IPS-15b (cell line): ENCODE measurements at regions not wholly inside any gene's neighbourhood (a gene's known extent, or its start where the extent isn't known, plus 50 kb on each side); places are given as distances from the start of the nearest gene placed in this dataset.

Experiments
- H3K27me3 ChIP-seq: one replicate; pipeline ENCODE4 v1.6.1; 2013; ENCODE audit warnings: low read length; ENCODE audit not compliant: control insufficient read depth, insufficient read depth
- H3K36me3 ChIP-seq: one replicate; pipeline ENCODE4 v1.6.1; 2013; ENCODE audit warnings: low read length; ENCODE audit not compliant: control insufficient read depth, insufficient read depth
- H3K4me1 ChIP-seq: one replicate; pipeline ENCODE4 v1.6.1; 2013; ENCODE audit warnings: mild to moderate bottlenecking, low read length; ENCODE audit not compliant: control insufficient read depth, insufficient read depth
- H3K4me3 ChIP-seq: one replicate; pipeline ENCODE4 v1.5.1; 2013; ENCODE audit warnings: low read depth, low read length
- H3K9ac ChIP-seq: one replicate; pipeline ENCODE4 v1.6.1; 2013; ENCODE audit warnings: low read depth, mild to moderate bottlenecking, low read length
- H3K9me3 ChIP-seq: one replicate; pipeline ENCODE4 v1.6.1; 2013; ENCODE audit warnings: mild to moderate bottlenecking, low read length; ENCODE audit not compliant: control insufficient read depth, insufficient read depth

GRCh38 chr2:192487636-192488035 is 292.9 kb upstream of the TMEFF2 start:
- Histone ChIP-seq H3K4me3 (no peak overlapping the region), H3K4me1 (no peaks in the 10 kb centered on the region), H3K36me3 (no peaks in the 10 kb centered on the region), H3K27me3 (no peaks in the 10 kb centered on the region), H3K9ac (no peak overlapping the region), H3K9me3 (no peaks in the 10 kb centered on the region)

GRCh38 chr2:192484903-192485302 is 290.2 kb upstream of the TMEFF2 start:
- Histone ChIP-seq H3K9me3 (no peaks in the 10 kb centered on the region), H3K9ac (no peak overlapping the region), H3K4me3 (no peak overlapping the region), H3K4me1 (no peaks in the 10 kb centered on the region), H3K36me3 (no peaks in the 10 kb centered on the region), H3K27me3 (no peaks in the 10 kb centered on the region)

GRCh38 chr2:192480984-192481383 is 286.3 kb upstream of the TMEFF2 start:
- no peak overlapping the region for H3K9ac ChIP-seq
- no peaks in the 10 kb centered on the region for H3K9me3 ChIP-seq
- no peaks in the 10 kb centered on the region for H3K4me1 ChIP-seq
- H3K27me3 ChIP-seq: no peaks in the 10 kb centered on the region
- H3K4me3 ChIP-seq: no peak overlapping the region
- H3K36me3 ChIP-seq: no peaks in the 10 kb centered on the region

DNA sequence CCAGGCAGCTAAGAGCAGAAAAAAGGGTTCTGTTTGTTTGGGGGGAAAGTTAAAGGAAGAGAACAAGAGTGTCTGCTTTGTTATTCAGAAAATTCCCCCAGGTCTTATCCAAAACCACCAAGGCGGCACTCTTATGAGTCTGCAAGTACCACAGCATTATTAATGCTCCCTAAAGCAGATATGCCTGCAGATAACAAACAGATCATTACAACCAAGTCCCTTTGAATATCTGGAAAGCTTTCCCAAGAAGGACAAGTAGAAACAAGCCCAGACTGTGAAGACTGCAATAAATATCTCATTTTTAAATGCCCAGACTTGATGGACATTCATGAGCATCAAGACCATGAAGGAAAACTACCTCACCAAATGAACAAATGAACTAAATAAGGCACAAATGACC is 278.6 kb upstream of the TMEFF2 start:
- Histone ChIP-seq H3K27me3 (no peaks in the 10 kb centered on the region), H3K4me1 (no peaks in the 10 kb centered on the region), H3K4me3 (no peak overlapping the region), H3K9me3 (no peaks in the 10 kb centered on the region), H3K36me3 (no peaks in the 10 kb centered on the region), H3K9ac (no peak overlapping the region)

DNA sequence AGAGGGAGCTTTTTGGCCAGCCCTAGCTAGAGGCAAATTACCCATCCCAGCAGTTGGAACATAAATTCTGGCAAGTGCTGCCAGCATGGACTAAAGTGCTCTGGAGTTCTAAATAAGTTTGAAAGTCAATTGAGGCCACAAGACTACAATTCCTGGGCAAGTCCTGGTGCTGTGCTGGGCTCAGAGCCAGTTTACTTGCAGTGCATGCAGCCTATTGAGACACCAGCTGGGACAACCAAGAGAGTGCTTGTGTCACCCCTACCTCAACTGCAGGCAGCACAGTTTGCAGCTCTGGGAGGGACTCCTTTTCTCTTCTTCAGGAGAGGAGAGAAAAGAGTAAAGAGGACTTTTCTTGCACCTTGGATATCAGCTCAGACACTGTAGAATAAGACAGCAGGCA is 277.2 kb upstream of the TMEFF2 start:
- Histone ChIP-seq H3K4me1 (no peaks in the 10 kb centered on the region), H3K9me3 (no peaks in the 10 kb centered on the region), H3K27me3 (no peaks in the 10 kb centered on the region), H3K36me3 (no peaks in the 10 kb centered on the region), H3K9ac (no peak overlapping the region), H3K4me3 (no peak overlapping the region)

DNA sequence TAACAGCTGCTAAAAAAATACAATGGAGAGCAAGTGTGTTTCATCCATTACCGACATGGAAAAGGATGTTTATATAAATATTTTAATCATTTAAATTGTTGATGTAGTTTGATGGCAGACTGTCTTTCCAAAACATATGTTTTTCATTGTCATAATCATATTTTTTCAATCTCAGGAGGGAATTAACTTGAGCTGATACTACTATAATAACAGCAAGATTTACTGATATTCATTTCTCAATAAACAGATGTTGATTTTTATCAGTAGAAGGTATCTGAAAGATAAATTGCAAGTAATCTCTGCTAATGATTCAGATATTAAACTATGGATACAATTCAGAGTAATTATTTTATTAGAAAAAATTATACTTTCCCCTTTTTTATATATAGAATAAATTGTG is 274.9 kb upstream of the TMEFF2 start:
- Histone ChIP-seq H3K27me3 (no peaks in the 10 kb centered on the region), H3K4me1 (no peaks in the 10 kb centered on the region), H3K9me3 (no peaks in the 10 kb centered on the region), H3K36me3 (no peaks in the 10 kb centered on the region), H3K9ac (no peak overlapping the region), H3K4me3 (no peak overlapping the region)

DNA sequence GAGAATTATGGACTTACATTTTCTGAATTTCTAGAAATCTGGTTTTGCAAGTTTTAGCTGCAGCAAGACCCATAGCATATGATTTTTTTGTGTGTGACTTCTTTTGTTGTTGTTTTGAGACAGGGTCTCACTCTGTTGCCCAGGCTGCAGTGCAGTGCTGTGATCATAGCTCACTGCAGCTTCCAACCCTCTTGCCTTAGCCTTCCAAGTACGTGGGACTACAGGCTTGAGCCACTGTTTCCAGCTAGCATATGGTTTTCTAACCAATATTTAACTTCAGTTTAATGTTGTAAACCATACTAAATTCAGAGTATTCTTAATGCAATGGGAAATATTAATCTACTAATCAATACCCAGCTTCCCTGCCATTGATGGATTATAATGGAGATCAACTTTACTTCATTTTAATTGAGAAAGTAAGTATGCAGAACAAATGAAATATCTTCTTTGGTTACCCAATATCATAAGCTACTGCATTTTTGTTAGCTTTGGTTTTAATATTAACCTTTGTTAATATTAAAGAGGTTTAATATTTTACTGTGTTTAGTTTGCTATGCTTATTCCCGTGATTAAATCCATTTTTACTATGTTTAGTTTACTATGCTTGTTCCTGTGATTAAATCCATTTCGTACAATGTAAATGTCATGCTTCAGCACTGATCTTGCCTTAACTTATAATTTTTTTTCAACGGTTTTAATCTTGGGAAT is 273.4 kb upstream of the TMEFF2 start:
- Histone ChIP-seq H3K9ac (no peak overlapping the region), H3K9me3 (no peaks in the 10 kb centered on the region), H3K27me3 (no peaks in the 10 kb centered on the region), H3K4me3 (no peak overlapping the region), H3K4me1 (no peaks in the 10 kb centered on the region), H3K36me3 (no peaks in the 10 kb centered on the region)

DNA sequence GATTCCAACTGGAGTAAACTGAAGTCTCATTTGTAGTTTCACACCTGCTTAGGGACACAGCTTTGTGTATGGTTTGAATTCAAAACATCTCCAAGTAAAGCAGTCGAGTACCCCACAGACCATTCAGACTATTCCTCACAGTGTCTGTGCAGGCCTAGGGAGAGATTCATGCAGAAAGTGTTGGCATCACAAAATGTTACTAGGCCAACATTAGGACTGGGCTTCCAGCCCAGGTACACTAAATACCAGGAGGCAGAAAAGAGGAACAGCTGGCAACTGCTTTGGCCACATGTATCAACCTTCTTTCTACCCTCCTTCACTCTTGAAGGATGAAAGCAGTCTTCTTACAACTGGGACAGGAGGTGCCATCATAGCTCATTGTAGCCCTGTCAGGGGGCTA is 270.4 kb upstream of the TMEFF2 start:
- H3K4me3 ChIP-seq: no peak overlapping the region
- H3K4me1 ChIP-seq: no peaks in the 10 kb centered on the region
- H3K9ac ChIP-seq: no peak overlapping the region
- H3K9me3 ChIP-seq: no peaks in the 10 kb centered on the region
- H3K27me3 ChIP-seq: no peaks in the 10 kb centered on the region
- H3K36me3 ChIP-seq: no peaks in the 10 kb centered on the region

DNA sequence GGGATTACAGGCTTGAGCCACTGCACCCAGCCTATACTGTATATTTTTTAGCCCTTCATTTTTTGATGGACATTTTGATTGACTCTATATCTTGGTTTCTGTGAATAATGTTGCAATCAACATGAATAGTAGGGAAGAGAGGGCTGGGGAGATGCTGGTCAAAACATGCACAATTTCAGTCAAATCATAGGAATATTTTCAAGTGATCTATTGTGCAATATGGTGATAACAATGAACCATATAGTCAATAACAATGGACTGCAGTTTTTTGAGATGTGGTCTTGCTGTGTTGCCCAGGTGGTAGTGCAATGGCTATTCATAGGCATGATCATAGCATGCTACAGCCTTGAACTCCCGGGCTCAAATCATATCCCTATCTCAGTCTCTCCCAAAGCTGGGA is 264.7 kb upstream of the TMEFF2 start:
- Histone ChIP-seq H3K4me3 (no peak overlapping the region), H3K4me1 (no peaks in the 10 kb centered on the region), H3K36me3 (no peaks in the 10 kb centered on the region), H3K9ac (no peak overlapping the region), H3K9me3 (no peaks in the 10 kb centered on the region), H3K27me3 (no peaks in the 10 kb centered on the region)

DNA sequence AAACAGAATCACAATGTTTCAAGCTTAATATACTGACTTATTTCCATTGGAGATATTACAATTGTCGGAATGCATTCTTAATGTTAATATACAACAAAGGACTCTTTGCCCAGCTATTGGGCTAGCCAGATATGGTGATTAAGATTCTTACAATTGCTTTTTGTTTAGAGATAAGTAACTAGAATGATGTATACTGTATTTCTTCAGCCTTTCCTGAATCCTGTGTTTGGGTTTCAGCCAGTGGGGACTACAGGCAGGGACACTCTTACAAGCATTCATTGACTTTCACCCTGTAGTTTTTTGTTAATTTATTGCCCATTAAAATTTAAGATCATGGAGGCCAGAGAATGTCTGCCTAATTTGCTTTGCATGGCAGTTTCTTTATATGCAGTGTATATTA is 254.1 kb upstream of the TMEFF2 start:
- H3K9me3 ChIP-seq: no peaks in the 10 kb centered on the region
- H3K4me1 ChIP-seq: no peaks in the 10 kb centered on the region
- H3K4me3 ChIP-seq: no peak overlapping the region
- no peak overlapping the region for H3K9ac ChIP-seq
- H3K36me3 ChIP-seq: no peaks in the 10 kb centered on the region
- no peaks in the 10 kb centered on the region for H3K27me3 ChIP-seq

GRCh38 chr2:192444286-192444838 is 249.6 kb upstream of the TMEFF2 start:
- no peaks in the 10 kb centered on the region for H3K4me1 ChIP-seq
- no peak overlapping the region for H3K9ac ChIP-seq
- H3K36me3 ChIP-seq: no peaks in the 10 kb centered on the region
- H3K4me3 ChIP-seq: no peak overlapping the region
- H3K9me3 ChIP-seq: no peaks in the 10 kb centered on the region
- H3K27me3 ChIP-seq: no peaks in the 10 kb centered on the region

DNA sequence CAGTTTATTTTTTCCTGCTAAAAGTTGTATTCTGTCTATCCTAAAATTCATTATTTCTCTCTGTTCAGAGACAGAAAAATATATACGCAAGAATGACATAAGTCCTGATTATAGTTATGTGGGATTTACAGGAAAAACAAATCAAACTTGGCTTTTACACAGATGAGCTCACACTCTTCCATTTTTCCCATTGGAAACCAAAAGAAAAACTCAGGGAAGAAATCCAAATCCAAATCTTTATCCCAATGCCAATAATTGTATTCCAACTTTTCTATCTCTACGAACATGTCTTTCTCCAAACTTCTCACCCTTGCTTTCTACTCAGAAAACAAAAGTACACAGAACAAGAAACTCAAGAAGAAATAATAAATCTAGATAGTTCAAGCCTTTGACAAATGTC is 249.1 kb upstream of the TMEFF2 start:
- Histone ChIP-seq H3K36me3 (no peaks in the 10 kb centered on the region), H3K4me3 (no peak overlapping the region), H3K27me3 (no peaks in the 10 kb centered on the region), H3K9ac (no peak overlapping the region), H3K4me1 (no peaks in the 10 kb centered on the region), H3K9me3 (no peaks in the 10 kb centered on the region)
